Natural killer cell (primary cell): ENCODE measurements at regions not wholly inside any gene's neighbourhood (a gene's known extent, or its start where the extent isn't known, plus 50 kb on each side); places are given as distances from the start of the nearest gene placed in this dataset.

ENCODE experiments used
- ATAC-seq, 3 donors: fragments of 150-1000 bp in 2 of 3; fragments of 200-7000 bp in 1 of 3; cut with Tn5 transposase; 1 replicate in 1 of 3; 2 replicates in 2 of 3; pipeline ENCODE4 v1.10.0; 2021; ENCODE audit warnings: mild to moderate bottlenecking in 2 of 3, moderate library complexity in 2 of 3
- DNase-seq, 2 donors: peaks; one replicate each; pipeline versions ENCODE4 v3.0.0 to v3.0.0-alpha.2; 2013 to 2021; ENCODE audit warnings: mixed read lengths in 1 of 2
- H3K27ac ChIP-seq: one replicate; pipeline ENCODE4 v1.5.1; 2013; ENCODE audit warnings: mild to moderate bottlenecking, low read length
- H3K27me3 ChIP-seq: one replicate; pipeline ENCODE4 v1.6.1; 2013; ENCODE audit warnings: low read length; ENCODE audit not compliant: control insufficient read depth, insufficient read depth
- H3K36me3 ChIP-seq: one replicate; pipeline ENCODE4 v1.6.1; 2013; ENCODE audit warnings: low read length; ENCODE audit not compliant: control insufficient read depth, insufficient read depth
- H3K4me1 ChIP-seq: one replicate; pipeline ENCODE4 v1.6.1; 2013; ENCODE audit warnings: low read length; ENCODE audit not compliant: control insufficient read depth, insufficient read depth
- H3K4me3 ChIP-seq: one replicate; pipeline ENCODE4 v1.5.1; 2013; ENCODE audit warnings: low read length
- H3K9me3 ChIP-seq: one replicate; pipeline ENCODE4 v1.6.1; 2013; ENCODE audit warnings: low read length; ENCODE audit not compliant: control insufficient read depth, insufficient read depth
- H3K27ac Mint-ChIP-seq, 2 donors: one replicate each; pipeline ENCODE4 v1.8.0; 2022; ENCODE audit warnings: mild to moderate bottlenecking in 2 of 2, mixed read lengths in 2 of 2, moderate library complexity in 1 of 2
- H3K27me3 Mint-ChIP-seq, 2 donors: one replicate each; pipeline ENCODE4 v1.8.0; 2022; ENCODE audit warnings: low read depth in 2 of 2, mixed read lengths in 2 of 2
- H3K36me3 Mint-ChIP-seq: one replicate; pipeline ENCODE4 v1.8.0; 2022; ENCODE audit warnings: mixed read lengths
- H3K4me1 Mint-ChIP-seq, 2 donors: one replicate each; pipeline ENCODE4 v1.8.0; 2022; ENCODE audit warnings: mixed read lengths in 2 of 2
- H3K4me3 Mint-ChIP-seq: one replicate; pipeline ENCODE4 v1.8.0; 2022; ENCODE audit warnings: mild to moderate bottlenecking, moderate library complexity, mixed read lengths
- H3K9me3 Mint-ChIP-seq, 2 donors: one replicate each; pipeline ENCODE4 v1.8.0; 2022; ENCODE audit warnings: mixed read lengths in 2 of 2
- CTCF ChIP-seq: fragments of 200-600 bp; IDR thresholded peaks from one replicate; pipeline ENCODE4 v1.8.0; 2022; ENCODE audit warnings: antibody characterized with exemption
- WGBS: methylation state at CpG from one replicate; pipeline ENCODE4 v1.1.7; 2013; ENCODE audit warnings: missing lambda C conversion rate; ENCODE audit not compliant: insufficient coverage; 5-methylcytosine and 5-hydroxymethylcytosine counted together
- intact Hi-C: fragments of 100-400 bp; cut with micrococcal nuclease; formaldehyde crosslinking; loops from one replicate; pipeline ENCODE4 v1.14.2; 2022

GRCh38 chr2:120661551-120661950, 74.1 kb upstream of the GLI2 start:
- no peaks in the 10 kb centered on the region for H3K36me3 Mint-ChIP-seq
- Histone ChIP-seq H3K27me3 (no peaks in the 10 kb centered on the region), H3K27ac (no peak overlapping the region), H3K9me3 (no peaks in the 10 kb centered on the region), H3K4me3 (no peak overlapping the region), H3K36me3 (no peaks in the 10 kb centered on the region), H3K4me1 (no peaks in the 10 kb centered on the region)
- H3K27me3 Mint-ChIP-seq: peaks cover 16 to 32% of the 10 kb centered on the region in 2 donors
- intact Hi-C loops: no loop called here
- DNase-seq (no peak), ATAC-seq (no peak)
- WGBS: 27% methylated on average over 14 of the region's 16 CpGs
- no peaks in the 10 kb centered on the region for H3K4me1 Mint-ChIP-seq
- no peak overlapping the region for H3K27ac Mint-ChIP-seq
- H3K4me3 Mint-ChIP-seq: no peak overlapping the region
- no peak for TF ChIP-seq CTCF
- H3K9me3 Mint-ChIP-seq: peaks cover under 1 to 5% of the 10 kb centered on the region in 2 donors

GRCh38 chr2:120662046-120662445, 73.6 kb upstream of the GLI2 start:
- Mint-ChIP-seq H3K36me3 (no peaks in the 10 kb centered on the region), H3K9me3 (peaks cover 4 to 9% of the 10 kb centered on the region in 2 donors), H3K4me3 (no peak overlapping the region), H3K4me1 (no peaks in the 10 kb centered on the region), H3K27me3 (peaks cover 19 to 32% of the 10 kb centered on the region in 2 donors), H3K27ac (no peak overlapping the region)
- no peaks in the 10 kb centered on the region for H3K9me3 ChIP-seq
- intact Hi-C loops: no loop called here
- H3K4me1 ChIP-seq: no peaks in the 10 kb centered on the region
- H3K4me3 ChIP-seq: no peak overlapping the region
- H3K36me3 ChIP-seq: no peaks in the 10 kb centered on the region
- H3K27ac ChIP-seq: no peak overlapping the region
- H3K27me3 ChIP-seq: no peaks in the 10 kb centered on the region
- ATAC-seq: no peak
- DNase-seq: no peak
- TF ChIP-seq CTCF: no peak
- WGBS: 88% methylated on average over 4 of the region's 4 CpGs

GRCh38 chr2:120662746-120663145, 72.9 kb upstream of the GLI2 start:
- peaks cover 4 to 9% of the 10 kb centered on the region in 2 donors for H3K9me3 Mint-ChIP-seq
- no peak overlapping the region for H3K27ac Mint-ChIP-seq
- TF ChIP-seq CTCF: no peak
- no peak for DNase-seq
- peaks cover 19 to 32% of the 10 kb centered on the region in 2 donors for H3K27me3 Mint-ChIP-seq
- no peak for ATAC-seq
- Histone ChIP-seq H3K4me1 (no peaks in the 10 kb centered on the region), H3K36me3 (no peaks in the 10 kb centered on the region), H3K9me3 (no peaks in the 10 kb centered on the region), H3K4me3 (no peak overlapping the region), H3K27me3 (no peaks in the 10 kb centered on the region), H3K27ac (no peak overlapping the region)
- H3K4me3 Mint-ChIP-seq: no peak overlapping the region
- WGBS: 87% methylated on average over 3 of the region's 3 CpGs
- H3K36me3 Mint-ChIP-seq: no peaks in the 10 kb centered on the region
- intact Hi-C loops: no loop called here
- H3K4me1 Mint-ChIP-seq: no peaks in the 10 kb centered on the region

- Mint-ChIP-seq H3K36me3 (no peaks in the 10 kb centered on the region), H3K27me3 (peaks cover 24 to 31% of the 10 kb centered on the region in 2 donors)
These were observed 69.2 kb upstream of the GLI2 start for GRCh38 chr2:120666433-120666832.

More at GRCh38 chr2:120666433-120666832, 69.2 kb upstream of the GLI2 start:
- Histone ChIP-seq H3K4me3 (no peak overlapping the region), H3K27ac (no peak overlapping the region), H3K4me1 (no peaks in the 10 kb centered on the region), H3K36me3 (no peaks in the 10 kb centered on the region), H3K27me3 (no peaks in the 10 kb centered on the region), H3K9me3 (no peaks in the 10 kb centered on the region)
- WGBS: no CpG with 5 or more reads among the region's 3 CpGs
- Mint-ChIP-seq H3K27ac (no peak overlapping the region), H3K4me3 (no peak overlapping the region), H3K9me3 (peaks cover 4 to 9% of the 10 kb centered on the region in 2 donors), H3K4me1 (no peaks in the 10 kb centered on the region)
- no peak for ATAC-seq
- TF ChIP-seq CTCF: no peak
- intact Hi-C loops: no loop called here
- no peak for DNase-seq
